ENCODE measurements at regions not wholly inside any gene's neighbourhood (a gene's known extent, or its start where the extent isn't known, plus 50 kb on each side); places are given as distances from the start of the nearest gene placed in this dataset.

DNA sequence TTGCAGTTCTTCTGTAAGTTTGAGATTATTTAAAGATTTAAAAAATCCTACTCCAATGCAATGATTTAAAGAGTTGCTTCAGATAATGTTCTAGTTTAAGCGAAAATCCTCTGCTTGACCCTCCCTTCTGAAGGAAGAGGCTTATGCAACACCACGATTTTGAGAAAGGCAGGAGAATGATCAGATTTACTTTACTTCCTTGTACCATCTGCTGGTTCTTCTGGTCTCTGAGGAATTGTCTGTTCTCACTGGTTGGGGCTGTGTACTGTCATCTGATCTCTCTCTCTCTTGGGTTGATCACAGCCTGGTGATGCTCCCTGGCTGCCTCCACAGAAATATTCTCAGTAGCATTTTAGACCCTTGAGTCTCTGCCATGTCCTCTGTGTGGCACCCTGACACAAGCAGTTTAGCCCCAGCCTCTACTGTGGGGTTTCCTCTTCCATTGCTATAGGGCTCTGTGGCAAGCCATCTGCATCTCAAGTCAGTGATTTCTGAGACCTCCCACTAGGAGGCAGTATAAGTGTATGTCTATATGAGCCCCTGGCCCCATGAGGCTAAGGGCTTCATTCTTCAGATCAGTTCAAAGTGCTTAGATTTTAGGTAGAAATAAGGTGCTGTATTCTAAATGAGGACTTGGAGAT, 50.8 kb upstream of the PLAAT1 start:
- H3K4me3 ChIP-seq (ENCODE audit: low read depth, low read length), result no peak overlapping the region
- TF ChIP-seq, protein P1, sequence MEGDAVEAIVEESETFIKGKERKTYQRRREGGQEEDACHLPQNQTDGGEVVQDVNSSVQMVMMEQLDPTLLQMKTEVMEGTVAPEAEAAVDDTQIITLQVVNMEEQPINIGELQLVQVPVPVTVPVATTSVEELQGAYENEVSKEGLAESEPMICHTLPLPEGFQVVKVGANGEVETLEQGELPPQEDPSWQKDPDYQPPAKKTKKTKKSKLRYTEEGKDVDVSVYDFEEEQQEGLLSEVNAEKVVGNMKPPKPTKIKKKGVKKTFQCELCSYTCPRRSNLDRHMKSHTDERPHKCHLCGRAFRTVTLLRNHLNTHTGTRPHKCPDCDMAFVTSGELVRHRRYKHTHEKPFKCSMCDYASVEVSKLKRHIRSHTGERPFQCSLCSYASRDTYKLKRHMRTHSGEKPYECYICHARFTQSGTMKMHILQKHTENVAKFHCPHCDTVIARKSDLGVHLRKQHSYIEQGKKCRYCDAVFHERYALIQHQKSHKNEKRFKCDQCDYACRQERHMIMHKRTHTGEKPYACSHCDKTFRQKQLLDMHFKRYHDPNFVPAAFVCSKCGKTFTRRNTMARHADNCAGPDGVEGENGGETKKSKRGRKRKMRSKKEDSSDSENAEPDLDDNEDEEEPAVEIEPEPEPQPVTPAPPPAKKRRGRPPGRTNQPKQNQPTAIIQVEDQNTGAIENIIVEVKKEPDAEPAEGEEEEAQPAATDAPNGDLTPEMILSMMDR (IDR thresholded peaks at IDR 0.05; ENCODE audit: insufficient read depth, low read depth, low read length), result no peak
- ChIA-PET CTCF (no interaction called here), POLR2A (no interaction called here)
- no peak for DNase-seq (ENCODE audit: low read depth)
- no peaks in the 10 kb centered on the region for H3K27me3 ChIP-seq (ENCODE audit: control insufficient read depth, insufficient read depth, low read length)
- H3K36me3 ChIP-seq (ENCODE audit: control insufficient read depth, insufficient read depth, low read length), result no peaks in the 10 kb centered on the region
